ENCODE measurements at regions not wholly inside any gene's neighbourhood (a gene's known extent, or its start where the extent isn't known, plus 50 kb on each side); places are given as distances from the start of the nearest gene placed in this dataset.
A peak's percentile ranks its signal among the peaks of the same experiment; 100 is the strongest.

DNA sequence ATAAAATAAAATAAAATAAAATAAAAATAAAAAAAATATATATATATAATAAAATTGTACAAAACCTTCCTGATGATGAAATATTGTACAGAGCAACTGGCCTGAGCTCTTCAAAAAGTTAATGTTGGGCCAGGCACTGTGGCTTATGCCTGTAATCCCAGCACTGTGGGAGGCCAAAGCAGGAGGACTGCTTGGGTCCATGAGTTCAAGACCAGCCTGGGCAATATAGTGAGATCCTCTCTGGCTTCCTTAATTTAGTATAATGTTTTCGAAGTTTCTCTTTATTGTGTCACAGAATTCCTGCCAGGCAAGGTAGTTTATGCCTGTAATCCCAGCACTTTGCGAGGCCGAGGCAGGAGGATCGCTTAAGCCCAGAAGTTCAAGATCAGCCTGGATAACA lies 113.9 kb upstream of the SALL4 start:
- TF ChIP-seq TOX (CRISPR knock-in tag; IDR thresholded peaks at IDR 0.05; ENCODE audit: borderline replicate concordance): no peak
- TF ChIP-seq PPARA (CRISPR knock-in tag; IDR thresholded peaks at IDR 0.05; ENCODE audit: borderline replicate concordance): no peak
- TF ChIP-seq, protein P1, sequence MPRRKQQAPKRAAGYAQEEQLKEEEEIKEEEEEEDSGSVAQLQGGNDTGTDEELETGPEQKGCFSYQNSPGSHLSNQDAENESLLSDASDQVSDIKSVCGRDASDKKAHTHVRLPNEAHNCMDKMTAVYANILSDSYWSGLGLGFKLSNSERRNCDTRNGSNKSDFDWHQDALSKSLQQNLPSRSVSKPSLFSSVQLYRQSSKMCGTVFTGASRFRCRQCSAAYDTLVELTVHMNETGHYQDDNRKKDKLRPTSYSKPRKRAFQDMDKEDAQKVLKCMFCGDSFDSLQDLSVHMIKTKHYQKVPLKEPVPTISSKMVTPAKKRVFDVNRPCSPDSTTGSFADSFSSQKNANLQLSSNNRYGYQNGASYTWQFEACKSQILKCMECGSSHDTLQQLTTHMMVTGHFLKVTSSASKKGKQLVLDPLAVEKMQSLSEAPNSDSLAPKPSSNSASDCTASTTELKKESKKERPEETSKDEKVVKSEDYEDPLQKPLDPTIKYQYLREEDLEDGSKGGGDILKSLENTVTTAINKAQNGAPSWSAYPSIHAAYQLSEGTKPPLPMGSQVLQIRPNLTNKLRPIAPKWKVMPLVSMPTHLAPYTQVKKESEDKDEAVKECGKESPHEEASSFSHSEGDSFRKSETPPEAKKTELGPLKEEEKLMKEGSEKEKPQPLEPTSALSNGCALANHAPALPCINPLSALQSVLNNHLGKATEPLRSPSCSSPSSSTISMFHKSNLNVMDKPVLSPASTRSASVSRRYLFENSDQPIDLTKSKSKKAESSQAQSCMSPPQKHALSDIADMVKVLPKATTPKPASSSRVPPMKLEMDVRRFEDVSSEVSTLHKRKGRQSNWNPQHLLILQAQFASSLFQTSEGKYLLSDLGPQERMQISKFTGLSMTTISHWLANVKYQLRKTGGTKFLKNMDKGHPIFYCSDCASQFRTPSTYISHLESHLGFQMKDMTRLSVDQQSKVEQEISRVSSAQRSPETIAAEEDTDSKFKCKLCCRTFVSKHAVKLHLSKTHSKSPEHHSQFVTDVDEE (CRISPR knock-in tag; IDR thresholded peaks at IDR 0.05): no peak
- no peak for TF ChIP-seq RARB (CRISPR knock-in tag; IDR thresholded peaks at IDR 0.05)
- no peak for TF ChIP-seq ISL1 (CRISPR knock-in tag; IDR thresholded peaks at IDR 0.05)
- TF ChIP-seq ZNF565 (CRISPR knock-in tag; conservative IDR thresholded peaks at IDR 0.05; ENCODE audit: low read depth): no peak
- TF ChIP-seq ZNF8 (CRISPR knock-in tag; IDR thresholded peaks at IDR 0.05): no peak
- TF ChIP-seq, protein P2, sequence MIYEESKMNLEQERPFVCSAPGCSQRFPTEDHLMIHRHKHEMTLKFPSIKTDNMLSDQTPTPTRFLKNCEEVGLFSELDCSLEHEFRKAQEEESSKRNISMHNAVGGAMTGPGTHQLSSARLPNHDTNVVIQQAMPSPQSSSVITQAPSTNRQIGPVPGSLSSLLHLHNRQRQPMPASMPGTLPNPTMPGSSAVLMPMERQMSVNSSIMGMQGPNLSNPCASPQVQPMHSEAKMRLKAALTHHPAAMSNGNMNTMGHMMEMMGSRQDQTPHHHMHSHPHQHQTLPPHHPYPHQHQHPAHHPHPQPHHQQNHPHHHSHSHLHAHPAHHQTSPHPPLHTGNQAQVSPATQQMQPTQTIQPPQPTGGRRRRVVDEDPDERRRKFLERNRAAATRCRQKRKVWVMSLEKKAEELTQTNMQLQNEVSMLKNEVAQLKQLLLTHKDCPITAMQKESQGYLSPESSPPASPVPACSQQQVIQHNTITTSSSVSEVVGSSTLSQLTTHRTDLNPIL (CRISPR knock-in tag; IDR thresholded peaks at IDR 0.05; ENCODE audit: low read depth): no peak
- TF ChIP-seq OSR1 (CRISPR knock-in tag; IDR thresholded peaks at IDR 0.05): no peak
- TF ChIP-seq ZC3H10 (CRISPR knock-in tag; IDR thresholded peaks at IDR 0.05): no peak
- TF ChIP-seq, protein P3, sequence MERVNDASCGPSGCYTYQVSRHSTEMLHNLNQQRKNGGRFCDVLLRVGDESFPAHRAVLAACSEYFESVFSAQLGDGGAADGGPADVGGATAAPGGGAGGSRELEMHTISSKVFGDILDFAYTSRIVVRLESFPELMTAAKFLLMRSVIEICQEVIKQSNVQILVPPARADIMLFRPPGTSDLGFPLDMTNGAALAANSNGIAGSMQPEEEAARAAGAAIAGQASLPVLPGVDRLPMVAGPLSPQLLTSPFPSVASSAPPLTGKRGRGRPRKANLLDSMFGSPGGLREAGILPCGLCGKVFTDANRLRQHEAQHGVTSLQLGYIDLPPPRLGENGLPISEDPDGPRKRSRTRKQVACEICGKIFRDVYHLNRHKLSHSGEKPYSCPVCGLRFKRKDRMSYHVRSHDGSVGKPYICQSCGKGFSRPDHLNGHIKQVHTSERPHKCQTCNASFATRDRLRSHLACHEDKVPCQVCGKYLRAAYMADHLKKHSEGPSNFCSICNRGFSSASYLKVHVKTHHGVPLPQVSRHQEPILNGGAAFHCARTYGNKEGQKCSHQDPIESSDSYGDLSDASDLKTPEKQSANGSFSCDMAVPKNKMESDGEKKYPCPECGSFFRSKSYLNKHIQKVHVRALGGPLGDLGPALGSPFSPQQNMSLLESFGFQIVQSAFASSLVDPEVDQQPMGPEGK (CRISPR knock-in tag; IDR thresholded peaks at IDR 0.05; ENCODE audit: borderline replicate concordance): no peak
- TF ChIP-seq ESRRG (CRISPR knock-in tag; IDR thresholded peaks at IDR 0.05): no peak
- TF ChIP-seq ZFP30 (CRISPR knock-in tag; IDR thresholded peaks at IDR 0.05): no peak
- TF ChIP-seq ZNF70 (CRISPR knock-in tag; IDR thresholded peaks at IDR 0.05): no peak
- TF ChIP-seq, protein P4, sequence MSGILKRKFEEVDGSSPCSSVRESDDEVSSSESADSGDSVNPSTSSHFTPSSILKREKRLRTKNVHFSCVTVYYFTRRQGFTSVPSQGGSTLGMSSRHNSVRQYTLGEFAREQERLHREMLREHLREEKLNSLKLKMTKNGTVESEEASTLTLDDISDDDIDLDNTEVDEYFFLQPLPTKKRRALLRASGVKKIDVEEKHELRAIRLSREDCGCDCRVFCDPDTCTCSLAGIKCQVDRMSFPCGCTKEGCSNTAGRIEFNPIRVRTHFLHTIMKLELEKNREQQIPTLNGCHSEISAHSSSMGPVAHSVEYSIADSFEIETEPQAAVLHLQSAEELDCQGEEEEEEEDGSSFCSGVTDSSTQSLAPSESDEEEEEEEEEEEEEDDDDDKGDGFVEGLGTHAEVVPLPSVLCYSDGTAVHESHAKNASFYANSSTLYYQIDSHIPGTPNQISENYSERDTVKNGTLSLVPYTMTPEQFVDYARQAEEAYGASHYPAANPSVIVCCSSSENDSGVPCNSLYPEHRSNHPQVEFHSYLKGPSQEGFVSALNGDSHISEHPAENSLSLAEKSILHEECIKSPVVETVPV (CRISPR knock-in tag; IDR thresholded peaks at IDR 0.05): no peak
- TF ChIP-seq, protein P5, sequence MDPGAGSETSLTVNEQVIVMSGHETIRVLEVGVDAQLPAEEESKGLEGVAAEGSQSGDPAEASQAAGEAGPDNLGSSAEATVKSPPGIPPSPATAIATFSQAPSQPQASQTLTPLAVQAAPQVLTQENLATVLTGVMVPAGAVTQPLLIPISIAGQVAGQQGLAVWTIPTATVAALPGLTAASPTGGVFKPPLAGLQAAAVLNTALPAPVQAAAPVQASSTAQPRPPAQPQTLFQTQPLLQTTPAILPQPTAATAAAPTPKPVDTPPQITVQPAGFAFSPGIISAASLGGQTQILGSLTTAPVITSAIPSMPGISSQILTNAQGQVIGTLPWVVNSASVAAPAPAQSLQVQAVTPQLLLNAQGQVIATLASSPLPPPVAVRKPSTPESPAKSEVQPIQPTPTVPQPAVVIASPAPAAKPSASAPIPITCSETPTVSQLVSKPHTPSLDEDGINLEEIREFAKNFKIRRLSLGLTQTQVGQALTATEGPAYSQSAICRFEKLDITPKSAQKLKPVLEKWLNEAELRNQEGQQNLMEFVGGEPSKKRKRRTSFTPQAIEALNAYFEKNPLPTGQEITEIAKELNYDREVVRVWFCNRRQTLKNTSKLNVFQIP (CRISPR knock-in tag; IDR thresholded peaks at IDR 0.05; ENCODE audit: borderline replicate concordance, low read depth): no peak
- no peak for TF ChIP-seq GLIS3 (CRISPR knock-in tag; IDR thresholded peaks at IDR 0.05)
- no peak for ATAC-seq

DNA sequence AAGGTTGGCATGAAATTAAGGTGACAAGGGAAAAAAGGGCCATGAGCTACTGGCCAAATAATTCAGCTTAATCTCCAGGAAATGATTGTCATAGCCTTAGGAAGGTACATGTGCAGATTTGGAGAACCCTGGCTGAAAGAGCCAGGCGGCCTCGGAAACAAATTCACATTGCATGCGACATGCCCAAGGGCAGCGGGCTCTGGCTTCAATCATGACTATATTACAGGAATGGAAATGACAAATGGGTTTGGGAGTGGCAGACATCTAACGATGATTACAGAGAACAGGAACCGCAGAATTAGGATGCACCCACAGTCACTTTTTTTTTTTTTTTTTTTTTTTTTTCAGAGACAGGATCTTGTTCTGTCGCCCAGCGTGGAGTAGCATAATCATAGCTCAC lies 112.4 kb upstream of the SALL4 start:
- TF ChIP-seq GLIS3 (CRISPR knock-in tag; IDR thresholded peaks at IDR 0.05) (peak; percentile 15; the same call in 1 of the 2 replicates), SNAI2 (CRISPR knock-in tag; IDR thresholded peaks at IDR 0.05) (no peak), ZNF8 (CRISPR knock-in tag; IDR thresholded peaks at IDR 0.05) (no peak), ISL1 (CRISPR knock-in tag; IDR thresholded peaks at IDR 0.05) (peak; percentile 75), TCF4 (CRISPR knock-in tag; IDR thresholded peaks at IDR 0.05; ENCODE audit: borderline replicate concordance) (peak; percentile 93)
- TF ChIP-seq, protein P4 (CRISPR knock-in tag; IDR thresholded peaks at IDR 0.05): no peak
- TF ChIP-seq, protein P2 (CRISPR knock-in tag; IDR thresholded peaks at IDR 0.05; ENCODE audit: low read depth): no peak
- TF ChIP-seq, protein P1 (CRISPR knock-in tag; IDR thresholded peaks at IDR 0.05): peak; percentile 90
- peak; percentile 74 for ATAC-seq

Measured in SK-N-SH treated with all-trans-retinoic acid at 6 μM for 48 hours (cell line).